ENCODE measurements at regions not wholly inside any gene's neighbourhood (a gene's known extent, or its start where the extent isn't known, plus 50 kb on each side); places are given as distances from the start of the nearest gene placed in this dataset.

- TF ChIP-seq CTCF (IDR thresholded peaks at IDR 0.05) (no peak), POLR2A (IDR thresholded peaks at IDR 0.05) (no peak)
Measured at GRCh38 chr16:63188086-63188771, 1152.0 kb upstream of the CDH8 start.

Measured in vagina (tissue), 2 donors.